Mesodermal cell (in vitro differentiated cells): ENCODE measurements at regions not wholly inside any gene's neighbourhood (a gene's known extent, or its start where the extent isn't known, plus 50 kb on each side); places are given as distances from the start of the nearest gene placed in this dataset.

Source experiments
- H3K27ac ChIP-seq: 2 replicates; pipeline ENCODE4 v1.7.0; 2013; ENCODE audit warnings: mild to moderate bottlenecking, low read depth, low read length, moderate library complexity; ENCODE audit not compliant: severe bottlenecking
- H3K36me3 ChIP-seq: 2 replicates; pipeline ENCODE4 v1.7.1; 2013; ENCODE audit warnings: mild to moderate bottlenecking, low read length, moderate library complexity; ENCODE audit not compliant: control insufficient read depth, insufficient read depth
- H3K4me1 ChIP-seq: one replicate; pipeline ENCODE4 v1.7.1; 2013; ENCODE audit warnings: mild to moderate bottlenecking, low read length; ENCODE audit not compliant: insufficient read depth, control insufficient read depth, poor library complexity, severe bottlenecking
- H3K4me3 ChIP-seq: 2 replicates; pipeline ENCODE4 v1.7.0; 2013; ENCODE audit warnings: low read length, control low read depth, mild to moderate bottlenecking; ENCODE audit not compliant: insufficient read depth, poor library complexity, severe bottlenecking; ENCODE audit errors: extremely low read depth
- H3K9me3 ChIP-seq: 2 replicates; pipeline ENCODE4 v1.7.1; 2013; ENCODE audit warnings: mild to moderate bottlenecking, low read length, moderate library complexity; ENCODE audit not compliant: control insufficient read depth
- WGBS, 2 experiments: methylation state at CpG; one replicate each; pipeline ENCODE4 v1.1.5; 2013; ENCODE audit warnings: missing lambda C conversion rate in 2 of 2; ENCODE audit not compliant: insufficient coverage in 2 of 2; 5-methylcytosine and 5-hydroxymethylcytosine counted together

- Histone ChIP-seq H3K9me3 (no peaks in the 10 kb centered on the region), H3K36me3 (no peaks in the 10 kb centered on the region), H3K4me1 (peaks cover 10% of the 10 kb centered on the region), H3K27ac (no peak overlapping the region), H3K4me3 (no peak overlapping the region)
- 48 to 54% methylated on average over 8 of the region's 8 CpGs for WGBS, 2 experiments
These were observed 135.2 kb upstream of the UNC5B start for GRCh38 chr10:71077143-71077581.

GRCh38 chr10:71077796-71078453 lies 134.4 kb upstream of the UNC5B start:
- Histone ChIP-seq H3K4me3 (no peak overlapping the region), H3K27ac (no peak overlapping the region), H3K9me3 (no peaks in the 10 kb centered on the region), H3K36me3 (no peaks in the 10 kb centered on the region), H3K4me1 (peaks cover 10% of the 10 kb centered on the region)
- WGBS, 2 experiments, result 92% methylated on average over 2 of the region's 4 CpGs

DNA sequence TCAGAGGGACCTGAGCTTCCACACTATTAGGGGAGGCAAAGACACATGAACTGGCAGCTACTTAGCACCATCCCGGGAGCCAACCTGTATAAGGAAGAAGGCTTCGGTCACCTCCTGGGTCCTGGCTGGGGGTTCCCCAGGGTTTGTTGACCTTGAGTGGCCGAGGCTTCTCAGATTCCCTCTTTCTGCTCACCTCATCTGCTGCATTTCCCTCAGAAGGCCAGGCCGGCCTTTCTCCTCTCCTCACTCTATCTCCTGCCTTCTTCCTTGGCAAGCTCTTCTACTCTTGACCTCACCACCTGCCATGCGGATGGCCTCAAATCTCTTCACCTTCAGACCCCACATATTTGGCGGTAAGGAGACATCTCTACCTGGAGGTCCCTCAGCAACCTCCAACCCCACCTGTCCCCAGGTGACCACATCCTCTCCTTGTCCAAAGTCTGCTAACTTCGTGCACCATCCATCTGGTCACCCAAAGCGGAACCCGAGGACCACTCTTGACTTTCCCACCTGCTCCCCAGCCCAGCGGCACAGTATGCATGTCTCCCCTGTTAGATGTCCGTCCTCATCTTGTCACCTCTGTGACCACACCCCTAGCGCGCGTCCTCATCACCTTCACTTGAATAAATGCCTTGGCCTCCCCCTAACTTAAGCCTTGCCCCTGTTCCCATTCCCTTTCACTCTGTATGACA lies 133.8 kb upstream of the UNC5B start:
- peaks cover 10% of the 10 kb centered on the region for H3K4me1 ChIP-seq
- H3K36me3 ChIP-seq, result no peaks in the 10 kb centered on the region
- 90 to 94% methylated on average over 13 to 14 of the region's 14 CpGs for WGBS, 2 experiments
- H3K9me3 ChIP-seq, result no peaks in the 10 kb centered on the region
- H3K4me3 ChIP-seq, result no peak overlapping the region
- H3K27ac ChIP-seq, result no peak overlapping the region

DNA sequence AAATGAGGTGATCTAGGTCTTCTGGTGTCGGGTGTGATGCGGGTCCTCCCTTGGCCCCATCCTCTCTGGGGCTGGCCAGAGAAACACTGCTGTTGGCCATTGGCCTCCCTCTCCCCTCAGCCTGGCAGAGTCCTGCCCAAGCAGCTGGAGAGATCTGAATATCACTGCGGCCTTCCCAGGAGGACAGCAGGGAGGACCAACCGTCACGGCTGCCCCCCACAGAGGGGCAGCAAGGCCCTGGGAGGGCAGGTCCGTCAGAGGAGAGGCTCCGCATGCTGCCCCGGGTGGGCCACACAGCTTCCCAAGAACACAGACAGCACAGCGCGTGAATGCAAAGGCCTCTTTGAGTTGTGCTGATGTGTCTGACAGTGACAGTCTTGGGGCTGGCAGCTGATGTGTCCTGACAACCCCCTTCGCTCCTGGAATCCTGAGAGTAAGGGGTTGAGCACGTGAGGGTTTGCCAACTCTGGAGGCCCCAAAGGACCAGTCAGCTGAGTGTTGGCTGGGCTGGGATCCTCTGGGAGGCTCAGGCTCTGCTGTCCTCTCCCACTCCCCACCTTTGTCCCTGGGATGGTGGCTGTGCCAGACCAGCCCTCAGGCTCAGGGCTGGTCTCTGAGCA lies 132.5 kb upstream of the UNC5B start:
- Histone ChIP-seq H3K4me3 (no peak overlapping the region), H3K36me3 (no peaks in the 10 kb centered on the region)
- WGBS, 2 experiments, result 86 to 95% methylated on average over 8 to 10 of the region's 12 CpGs

DNA sequence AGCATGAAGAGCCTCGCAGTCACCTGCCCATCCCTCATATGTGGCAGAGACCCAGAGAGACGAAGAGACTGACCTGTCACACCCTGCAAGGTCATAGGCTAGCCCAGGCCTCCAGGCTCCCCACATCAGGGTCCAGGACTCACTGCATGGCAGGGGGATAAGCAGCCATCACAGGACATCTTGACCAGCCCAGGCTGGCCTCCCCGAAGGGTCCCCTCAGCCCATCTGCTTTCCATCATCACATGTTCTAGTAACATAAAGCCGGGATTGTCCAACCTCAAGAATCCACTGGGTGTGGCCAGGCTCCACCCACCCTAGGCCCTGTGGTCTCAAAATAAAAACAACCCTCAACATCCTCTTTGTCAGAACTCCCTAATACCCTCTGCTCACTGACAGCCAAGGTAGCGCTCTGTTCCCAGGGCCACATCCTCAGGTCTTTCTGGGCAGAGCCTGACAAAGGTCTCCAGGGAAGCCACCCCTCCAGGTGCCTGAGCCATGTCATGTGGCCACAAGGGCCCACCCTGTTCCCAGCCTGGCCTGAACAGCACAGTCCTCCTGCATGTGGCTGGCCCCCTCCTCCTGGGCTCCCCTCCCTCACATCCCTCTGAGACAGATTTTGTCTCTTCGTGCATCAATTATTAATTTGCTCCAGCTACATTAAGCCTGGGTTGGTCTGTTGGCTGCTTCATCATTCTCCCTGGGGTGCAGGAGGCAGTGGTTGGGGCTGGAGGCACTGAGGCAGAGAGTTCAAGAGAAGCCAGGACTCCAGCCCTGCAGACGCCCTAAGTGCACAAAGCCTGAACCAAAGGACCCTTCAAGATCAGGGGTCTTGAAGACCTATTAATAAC lies 131.8 kb upstream of the UNC5B start:
- 92 to 98% methylated on average over 4 to 6 of the region's 7 CpGs for WGBS, 2 experiments
- H3K27ac ChIP-seq, result no peak overlapping the region
- H3K36me3 ChIP-seq, result no peaks in the 10 kb centered on the region

More for the DNA sequence above, 132.5 kb upstream of the UNC5B start:
- no peaks in the 10 kb centered on the region for H3K9me3 ChIP-seq
- H3K4me1 ChIP-seq, result peaks cover 10% of the 10 kb centered on the region
- no peak overlapping the region for H3K27ac ChIP-seq

GRCh38 chr10:71081229-71081560 lies 131.2 kb upstream of the UNC5B start:
- no peak overlapping the region for H3K4me3 ChIP-seq
- peaks cover 6% of the 10 kb centered on the region for H3K4me1 ChIP-seq
- no peaks in the 10 kb centered on the region for H3K9me3 ChIP-seq
- H3K27ac ChIP-seq, result no peak overlapping the region
- H3K36me3 ChIP-seq, result no peaks in the 10 kb centered on the region
- WGBS, 2 experiments, result 68 to 80% methylated on average over 5 of the region's 6 CpGs

More for the DNA sequence above, 131.8 kb upstream of the UNC5B start:
- H3K9me3 ChIP-seq, result no peaks in the 10 kb centered on the region
- H3K4me3 ChIP-seq, result no peak overlapping the region
- peaks cover 10% of the 10 kb centered on the region for H3K4me1 ChIP-seq

DNA sequence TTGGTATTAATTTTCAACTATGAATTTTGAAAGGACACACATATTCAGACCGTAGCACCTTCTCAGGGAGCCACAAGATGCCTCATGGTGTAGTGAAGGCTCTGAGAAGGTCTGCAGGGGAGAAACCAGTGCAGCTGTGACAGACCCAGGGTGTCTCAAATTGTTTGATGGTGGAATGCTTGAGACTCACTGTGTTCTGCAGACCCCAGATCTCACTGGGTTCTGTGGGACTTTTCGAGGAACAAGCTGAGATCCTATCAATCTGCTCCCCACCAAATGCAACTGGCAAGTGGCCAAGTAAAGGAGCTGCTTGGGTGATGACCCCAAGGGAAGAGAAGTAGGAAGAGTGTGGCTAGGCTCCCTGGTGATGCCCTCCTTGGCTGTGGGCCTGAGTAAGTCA lies 130.5 kb upstream of the UNC5B start:
- no peaks in the 10 kb centered on the region for H3K4me1 ChIP-seq
- WGBS, 2 experiments, result 100% methylated on average over 1 of the region's 2 CpGs; no CpG with 5 or more reads in 1 of the 2 experiments
- no peaks in the 10 kb centered on the region for H3K9me3 ChIP-seq

GRCh38 chr10:71082960-71083715 lies 129.2 kb upstream of the UNC5B start:
- H3K4me3 ChIP-seq, result no peak overlapping the region
- no peak overlapping the region for H3K27ac ChIP-seq
- no peaks in the 10 kb centered on the region for H3K36me3 ChIP-seq
- H3K4me1 ChIP-seq, result no peaks in the 10 kb centered on the region
- H3K9me3 ChIP-seq, result no peaks in the 10 kb centered on the region
- 93% methylated on average over 5 to 9 of the region's 10 CpGs for WGBS, 2 experiments

More for the DNA sequence above, 130.5 kb upstream of the UNC5B start:
- Histone ChIP-seq H3K4me3 (no peak overlapping the region), H3K27ac (no peak overlapping the region), H3K36me3 (no peaks in the 10 kb centered on the region)

DNA sequence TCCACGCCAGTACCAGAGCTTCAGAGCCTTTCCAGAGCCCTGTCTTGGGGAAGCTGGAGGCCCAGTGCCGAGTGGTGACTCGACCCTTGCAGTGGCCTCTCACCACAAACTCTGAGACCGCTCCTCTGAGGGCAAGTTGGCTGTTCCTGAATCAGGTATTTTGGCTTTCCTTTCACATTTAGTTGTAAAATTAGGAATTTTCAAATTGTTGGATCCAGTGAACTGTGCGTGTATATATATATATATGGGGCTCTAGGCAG lies 128.7 kb upstream of the UNC5B start:
- no peaks in the 10 kb centered on the region for H3K36me3 ChIP-seq
- no peaks in the 10 kb centered on the region for H3K4me1 ChIP-seq
- H3K9me3 ChIP-seq, result no peaks in the 10 kb centered on the region
- 75 to 79% methylated on average over 3 to 4 of the region's 5 CpGs for WGBS, 2 experiments
- no peak overlapping the region for H3K4me3 ChIP-seq
- H3K27ac ChIP-seq, result no peak overlapping the region
